ENCODE measurements at regions not wholly inside any gene's neighbourhood (a gene's known extent, or its start where the extent isn't known, plus 50 kb on each side); places are given as distances from the start of the nearest gene placed in this dataset.

- DNase-seq, result no peak
Measured at GRCh38 chr21:29228306-29228705, 70.4 kb upstream of the BACH1 start.

- no peak for DNase-seq
Measured at GRCh38 chr21:29230551-29231261, 68.0 kb upstream of the BACH1 start.

GRCh38 chr21:29231756-29232529 lies 66.8 kb upstream of the BACH1 start:
- DNase-seq, result no peak

GRCh38 chr21:29232530-29233255 lies 66.0 kb upstream of the BACH1 start:
- no peak for DNase-seq

- DNase-seq, result no peak
Measured at GRCh38 chr21:29233256-29233546, 65.5 kb upstream of the BACH1 start.

- DNase-seq, result no peak
Measured at GRCh38 chr21:29233611-29234540, 64.8 kb upstream of the BACH1 start.

GRCh38 chr21:29235714-29236197 lies 63.0 kb upstream of the BACH1 start:
- no peak for DNase-seq

GRCh38 chr21:29236201-29236600 lies 62.5 kb upstream of the BACH1 start:
- no peak for DNase-seq

GRCh38 chr21:29237110-29238052 lies 61.3 kb upstream of the BACH1 start:
- DNase-seq, result peak; percentile 72

- no peak for DNase-seq
Measured at GRCh38 chr21:29238053-29238966, 60.4 kb upstream of the BACH1 start.

- DNase-seq, result no peak
Measured at GRCh38 chr21:29238967-29239290, 59.8 kb upstream of the BACH1 start.

GRCh38 chr21:29240136-29240535 lies 58.6 kb upstream of the BACH1 start:
- no peak for DNase-seq

- no peak for DNase-seq
Measured at GRCh38 chr21:29242201-29242600, 56.5 kb upstream of the BACH1 start.

- no peak for DNase-seq
Measured at GRCh38 chr21:29243188-29243587, 55.5 kb upstream of the BACH1 start.

GRCh38 chr21:29245104-29245643 lies 53.5 kb upstream of the BACH1 start:
- no peak for DNase-seq

GRCh38 chr21:29245863-29246262 lies 52.9 kb upstream of the BACH1 start:
- no peak for DNase-seq

- DNase-seq, result no peak
Measured at GRCh38 chr21:29246614-29247013, 52.1 kb upstream of the BACH1 start.

GRCh38 chr21:29248124-29248523 lies 50.6 kb upstream of the BACH1 start:
- no peak for DNase-seq

Measured in muscle of arm (tissue), 1 donor.